ENCODE measurements at regions not wholly inside any gene's neighbourhood (a gene's known extent, or its start where the extent isn't known, plus 50 kb on each side); places are given as distances from the start of the nearest gene placed in this dataset.

DNA sequence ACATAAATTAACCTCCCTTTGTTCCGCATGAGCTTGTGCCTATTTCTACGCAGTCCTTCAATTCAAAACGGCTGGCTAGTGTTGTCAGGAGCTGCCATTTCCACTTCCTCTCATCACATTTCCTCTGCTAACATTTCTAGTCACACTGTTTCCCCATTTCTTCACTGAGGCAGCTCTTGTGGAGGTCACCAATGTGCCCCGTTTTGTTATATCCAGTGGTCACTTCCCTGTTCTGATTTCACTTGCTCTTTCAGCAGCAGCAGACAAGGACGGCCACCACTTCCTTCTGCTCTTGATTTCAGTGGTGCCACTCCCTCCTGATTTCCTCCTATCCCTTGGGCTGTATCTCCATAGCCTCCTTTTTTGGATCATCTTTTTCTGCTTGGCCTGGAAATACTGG is 64.8 kb upstream of the SEC61G start:
- CTCF ChIA-PET (ENCODE audit: partially characterized antibody) = no interaction called here
- Histone ChIP-seq H3K4me1 (ENCODE audit: insufficient read depth, low read length) (no peaks in the 10 kb centered on the region), H3K9me3 (ENCODE audit: control insufficient read depth in 1 of 2, low read length in 2 of 2) (no peaks in the 10 kb centered on the region), H3K27me3 (ENCODE audit: insufficient read depth, low read length) (peaks cover 5% of the 10 kb centered on the region), H3K36me3 (ENCODE audit: insufficient read depth, low read length) (no peaks in the 10 kb centered on the region), H3K4me3 (ENCODE audit: low read length in 2 of 2) (no peak overlapping the region), H3K27ac (ENCODE audit: low read depth, low read length) (no peak overlapping the region)
- no peaks in the 10 kb centered on the region for H3K36me3 Mint-ChIP-seq
- peaks cover 0 to 3% (median 0%) of the 10 kb centered on the region in 4 donors for H3K4me1 Mint-ChIP-seq
- peaks cover 22 to 23% of the 10 kb centered on the region in 2 donors for H3K27me3 Mint-ChIP-seq
- H3K27ac Mint-ChIP-seq = no peak overlapping the region
- H3K4me3 Mint-ChIP-seq = no peak overlapping the region
- intact Hi-C loops (cut with micrococcal nuclease) = no loop called here
- peaks cover 0 to 14% (median 0%) of the 10 kb centered on the region in 8 donors for H3K9me3 Mint-ChIP-seq
- POLR2A ChIA-PET (ENCODE audit: partially characterized antibody) = no interaction called here
- DNase-seq = no peak

DNA sequence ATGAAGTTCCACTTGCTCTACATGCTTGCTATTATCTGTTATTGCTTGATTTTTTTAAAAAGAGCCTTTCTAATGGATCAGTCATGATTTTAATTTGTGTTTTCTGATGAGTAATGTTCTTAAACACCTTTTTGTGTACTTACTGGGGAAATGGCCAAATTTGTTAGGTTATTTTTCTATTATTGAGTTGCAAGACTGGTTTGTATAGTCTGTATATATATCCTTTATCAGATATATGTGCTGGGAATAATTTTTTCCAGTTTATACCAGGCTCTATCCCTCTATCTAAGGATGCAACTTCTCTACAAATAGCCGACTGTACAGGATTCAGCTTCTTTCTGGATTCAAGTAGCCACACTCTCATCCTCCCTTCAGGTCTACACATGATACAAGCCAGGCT is 65.6 kb upstream of the SEC61G start:
- Mint-ChIP-seq H3K4me3 (no peak overlapping the region), H3K27ac (no peak overlapping the region), H3K36me3 (no peaks in the 10 kb centered on the region), H3K4me1 (peaks cover 0 to 3% (median 0%) of the 10 kb centered on the region in 4 donors), H3K27me3 (peaks cover 22 to 23% of the 10 kb centered on the region in 2 donors), H3K9me3 (peaks cover 2 to 20% (median 5%) of the 10 kb centered on the region in 8 donors)
- Histone ChIP-seq H3K4me3 (ENCODE audit: low read length in 2 of 2) (no peak overlapping the region), H3K27me3 (ENCODE audit: insufficient read depth, low read length) (peaks cover 5% of the 10 kb centered on the region), H3K9me3 (ENCODE audit: control insufficient read depth in 1 of 2, low read length in 2 of 2) (no peaks in the 10 kb centered on the region), H3K27ac (ENCODE audit: low read depth, low read length) (no peak overlapping the region), H3K4me1 (ENCODE audit: insufficient read depth, low read length) (no peaks in the 10 kb centered on the region), H3K36me3 (ENCODE audit: insufficient read depth, low read length) (no peaks in the 10 kb centered on the region)
- CTCF ChIA-PET (ENCODE audit: partially characterized antibody) = no interaction called here
- no peak for DNase-seq
- intact Hi-C loops (cut with micrococcal nuclease) = no loop called here
- POLR2A ChIA-PET (ENCODE audit: partially characterized antibody) = no interaction called here

DNA sequence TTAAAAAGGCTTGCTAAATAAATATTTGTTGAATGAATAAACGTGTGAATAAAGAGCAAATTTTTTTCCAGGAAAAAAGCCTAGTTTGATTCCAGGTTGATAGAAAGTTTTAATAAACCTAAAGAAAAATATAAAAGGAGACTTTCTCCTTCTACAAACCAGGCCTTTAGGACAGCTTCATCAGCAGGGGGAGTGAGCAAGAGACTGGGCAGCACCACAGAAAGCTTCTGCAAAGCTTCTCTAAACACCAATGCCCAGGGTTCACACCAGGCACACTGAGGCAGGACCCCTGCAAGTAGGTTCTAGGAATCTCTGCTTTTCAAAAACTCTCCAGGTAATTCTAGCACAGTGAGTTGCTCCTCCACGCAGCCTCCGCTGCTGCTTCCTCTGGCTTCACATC is 66.4 kb upstream of the SEC61G start:
- Mint-ChIP-seq H3K4me3 (no peak overlapping the region), H3K4me1 (peaks cover 0 to 3% (median 0%) of the 10 kb centered on the region in 4 donors), H3K9me3 (peaks cover 2 to 22% (median 5%) of the 10 kb centered on the region in 8 donors), H3K27ac (no peak overlapping the region), H3K36me3 (no peaks in the 10 kb centered on the region), H3K27me3 (peaks cover 20 to 22% of the 10 kb centered on the region in 2 donors)
- no peak overlapping the region for H3K4me3 ChIP-seq (ENCODE audit: low read length in 2 of 2)
- H3K27ac ChIP-seq (ENCODE audit: low read depth, low read length) = no peak overlapping the region
- H3K27me3 ChIP-seq (ENCODE audit: insufficient read depth, low read length) = peaks cover 5% of the 10 kb centered on the region
- no peaks in the 10 kb centered on the region for H3K4me1 ChIP-seq (ENCODE audit: insufficient read depth, low read length)
- H3K9me3 ChIP-seq (ENCODE audit: control insufficient read depth in 1 of 2, low read length in 2 of 2) = no peaks in the 10 kb centered on the region
- ChIA-PET CTCF (ENCODE audit: partially characterized antibody) (no interaction called here), POLR2A (ENCODE audit: partially characterized antibody) (no interaction called here)
- DNase-seq = no peak
- intact Hi-C loops (cut with micrococcal nuclease) = no loop called here
- H3K36me3 ChIP-seq (ENCODE audit: insufficient read depth, low read length) = no peaks in the 10 kb centered on the region

DNA sequence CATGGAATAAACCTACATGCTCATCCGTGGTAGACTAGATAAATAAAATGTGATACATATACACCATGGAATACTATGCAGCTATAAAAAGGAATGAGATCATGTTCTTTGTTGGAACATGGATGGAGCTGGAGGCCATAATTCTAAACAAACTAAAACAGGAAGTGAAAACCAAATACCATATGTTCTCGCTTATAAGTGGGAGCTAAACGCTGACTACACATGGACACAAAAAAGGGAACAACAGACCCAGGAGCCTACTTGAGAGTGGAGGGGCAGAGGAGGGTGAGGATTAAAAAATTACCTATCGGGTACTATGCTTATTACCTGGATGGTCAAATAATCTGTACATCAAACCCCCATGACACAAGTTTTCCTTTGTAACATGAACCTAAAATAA is 68.7 kb upstream of the SEC61G start:
- no peak overlapping the region for H3K27ac ChIP-seq (ENCODE audit: low read depth, low read length)
- peaks cover 0 to 3% (median 0%) of the 10 kb centered on the region in 4 donors for H3K4me1 Mint-ChIP-seq
- H3K4me3 Mint-ChIP-seq = no peak overlapping the region
- no peaks in the 10 kb centered on the region for H3K9me3 ChIP-seq (ENCODE audit: control insufficient read depth in 1 of 2, low read length in 2 of 2)
- POLR2A ChIA-PET (ENCODE audit: partially characterized antibody) = no interaction called here
- H3K27ac Mint-ChIP-seq = no peak overlapping the region
- no peak overlapping the region for H3K4me3 ChIP-seq (ENCODE audit: low read length in 2 of 2)
- H3K36me3 Mint-ChIP-seq = no peaks in the 10 kb centered on the region
- DNase-seq = no peak
- H3K4me1 ChIP-seq (ENCODE audit: insufficient read depth, low read length) = no peaks in the 10 kb centered on the region
- peaks cover 5% of the 10 kb centered on the region for H3K27me3 ChIP-seq (ENCODE audit: insufficient read depth, low read length)
- peaks cover 16 to 19% of the 10 kb centered on the region in 2 donors for H3K27me3 Mint-ChIP-seq
- CTCF ChIA-PET (ENCODE audit: partially characterized antibody) = no interaction called here
- H3K36me3 ChIP-seq (ENCODE audit: insufficient read depth, low read length) = no peaks in the 10 kb centered on the region
- peaks cover 2 to 22% (median 5%) of the 10 kb centered on the region in 8 donors for H3K9me3 Mint-ChIP-seq
- intact Hi-C loops (cut with micrococcal nuclease) = no loop called here

DNA sequence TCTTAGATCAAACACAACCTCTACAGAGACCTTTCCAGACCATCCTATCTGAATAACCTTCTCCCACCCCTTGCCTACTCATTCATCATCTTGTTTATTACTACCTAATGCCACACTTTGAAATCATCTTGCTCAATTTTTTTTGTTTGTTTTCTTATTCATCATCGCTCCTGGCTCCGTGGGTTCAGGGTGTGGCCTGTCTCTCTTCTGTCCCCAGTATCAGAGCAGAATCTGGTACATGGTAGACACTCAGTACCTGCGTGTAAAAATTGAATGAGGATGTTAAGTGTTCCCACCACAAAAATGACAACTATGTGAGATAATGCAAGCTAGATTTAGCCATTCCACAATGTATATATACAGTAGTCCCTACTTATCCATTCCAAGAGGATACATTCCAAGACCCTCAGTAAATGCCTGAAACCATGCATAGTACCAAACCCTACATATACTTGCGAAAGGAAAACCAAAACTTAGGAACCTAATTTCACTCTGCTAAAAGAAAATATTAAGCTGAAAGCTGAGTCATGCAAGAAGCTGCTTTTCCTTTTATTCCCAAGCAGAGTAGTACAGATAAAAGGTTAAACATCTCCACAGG is 72.1 kb upstream of the SEC61G start:
- Histone ChIP-seq H3K4me3 (ENCODE audit: low read length in 2 of 2) (no peak overlapping the region), H3K9me3 (ENCODE audit: control insufficient read depth in 1 of 2, low read length in 2 of 2) (no peaks in the 10 kb centered on the region), H3K36me3 (ENCODE audit: insufficient read depth, low read length) (no peaks in the 10 kb centered on the region), H3K4me1 (ENCODE audit: insufficient read depth, low read length) (no peaks in the 10 kb centered on the region), H3K27ac (ENCODE audit: low read depth, low read length) (no peak overlapping the region), H3K27me3 (ENCODE audit: insufficient read depth, low read length) (no peaks in the 10 kb centered on the region)
- H3K27me3 Mint-ChIP-seq = peaks cover 3 to 7% of the 10 kb centered on the region in 2 donors
- no peak overlapping the region for H3K27ac Mint-ChIP-seq
- H3K4me3 Mint-ChIP-seq = no peak overlapping the region
- no peaks in the 10 kb centered on the region for H3K36me3 Mint-ChIP-seq
- CTCF ChIA-PET (ENCODE audit: partially characterized antibody) = no interaction called here
- H3K9me3 Mint-ChIP-seq = peaks cover 4 to 22% (median 7%) of the 10 kb centered on the region in 8 donors
- no peak for DNase-seq
- POLR2A ChIA-PET (ENCODE audit: partially characterized antibody) = no interaction called here
- no peaks in the 10 kb centered on the region for H3K4me1 Mint-ChIP-seq
- intact Hi-C loops (cut with micrococcal nuclease) = no loop called here

DNA sequence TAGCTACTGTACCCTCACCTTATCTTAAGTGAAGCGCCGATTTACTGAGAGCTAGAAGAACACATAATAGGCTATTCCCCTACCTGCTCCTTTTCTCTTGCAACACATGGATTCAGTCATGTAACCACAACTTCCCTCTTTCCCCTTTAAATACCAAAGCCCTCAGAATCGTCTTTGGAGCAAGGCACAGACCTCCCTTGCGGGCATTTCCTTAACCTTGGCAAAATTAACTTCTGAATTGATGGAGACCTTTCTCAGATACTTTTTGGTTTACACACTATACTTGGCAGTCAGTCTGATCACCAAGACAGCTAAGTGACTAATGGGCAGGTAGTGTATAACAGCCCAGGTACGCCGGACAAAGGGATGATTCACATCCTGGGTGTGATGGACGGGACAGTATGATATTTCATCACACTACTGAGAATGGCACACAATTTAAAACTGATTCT is 72.7 kb upstream of the SEC61G start:
- CTCF ChIA-PET (ENCODE audit: partially characterized antibody) = no interaction called here
- no peak overlapping the region for H3K4me3 Mint-ChIP-seq

DNA sequence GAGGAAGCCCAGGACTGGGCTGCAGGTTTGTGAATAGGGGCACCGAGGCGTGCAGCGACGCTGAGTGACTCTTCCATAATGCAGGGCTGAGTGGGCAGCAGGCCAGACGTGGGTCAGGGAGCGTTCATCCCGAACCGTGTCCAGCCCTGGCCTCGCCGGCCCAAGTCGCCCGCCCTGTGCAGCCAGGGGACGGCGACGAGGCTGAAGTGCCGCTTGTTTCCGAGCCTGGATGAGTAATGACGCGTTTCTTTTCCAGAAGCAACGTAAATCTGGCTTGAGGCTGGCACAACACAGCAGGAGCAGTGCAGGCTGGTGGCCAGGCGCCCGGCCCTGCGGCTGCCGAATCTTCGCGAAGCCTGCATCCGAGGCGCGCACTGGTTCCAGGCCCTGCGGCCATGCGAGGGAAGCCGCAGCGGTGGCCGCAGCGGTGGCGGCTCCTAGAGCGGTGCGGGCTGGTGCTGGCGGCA is 74.0 kb upstream of the SEC61G start:
- no peaks in the 10 kb centered on the region for H3K9me3 ChIP-seq (ENCODE audit: control insufficient read depth in 1 of 2, low read length in 2 of 2)
- ChIA-PET POLR2A (ENCODE audit: partially characterized antibody) (no interaction called here), CTCF (ENCODE audit: partially characterized antibody) (no interaction called here)
- H3K36me3 ChIP-seq (ENCODE audit: insufficient read depth, low read length) = no peaks in the 10 kb centered on the region
- Mint-ChIP-seq H3K27ac (no peak overlapping the region), H3K36me3 (no peaks in the 10 kb centered on the region), H3K9me3 (peaks cover 2 to 13% (median 7%) of the 10 kb centered on the region in 8 donors), H3K4me3 (no peak overlapping the region), H3K27me3 (peaks cover 4 to 5% of the 10 kb centered on the region in 2 donors), H3K4me1 (no peaks in the 10 kb centered on the region)
- H3K4me1 ChIP-seq (ENCODE audit: insufficient read depth, low read length) = no peaks in the 10 kb centered on the region
- H3K27me3 ChIP-seq (ENCODE audit: insufficient read depth, low read length) = no peaks in the 10 kb centered on the region
- H3K27ac ChIP-seq (ENCODE audit: low read depth, low read length) = no peak overlapping the region
- DNase-seq = no peak
- intact Hi-C loops (cut with micrococcal nuclease) = no loop called here
- no peak overlapping the region for H3K4me3 ChIP-seq (ENCODE audit: low read length in 2 of 2)

More for the DNA sequence above, 72.7 kb upstream of the SEC61G start:
- POLR2A ChIA-PET (ENCODE audit: partially characterized antibody) = no interaction called here
- Mint-ChIP-seq H3K27ac (no peak overlapping the region), H3K9me3 (peaks cover 4 to 20% (median 7%) of the 10 kb centered on the region in 8 donors), H3K27me3 (peaks cover 2 to 5% of the 10 kb centered on the region in 2 donors), H3K4me1 (no peaks in the 10 kb centered on the region), H3K36me3 (no peaks in the 10 kb centered on the region)
- H3K9me3 ChIP-seq (ENCODE audit: control insufficient read depth in 1 of 2, low read length in 2 of 2) = no peaks in the 10 kb centered on the region
- no peaks in the 10 kb centered on the region for H3K27me3 ChIP-seq (ENCODE audit: insufficient read depth, low read length)
- H3K4me3 ChIP-seq (ENCODE audit: low read length in 2 of 2) = no peak overlapping the region
- H3K4me1 ChIP-seq (ENCODE audit: insufficient read depth, low read length) = no peaks in the 10 kb centered on the region
- intact Hi-C loops (cut with micrococcal nuclease) = no loop called here
- H3K36me3 ChIP-seq (ENCODE audit: insufficient read depth, low read length) = no peaks in the 10 kb centered on the region
- no peak overlapping the region for H3K27ac ChIP-seq (ENCODE audit: low read depth, low read length)
- DNase-seq = no peak
